SK-N-SH treated with all-trans-retinoic acid at 6 μM for 48 hours (cell line): ENCODE measurements at regions not wholly inside any gene's neighbourhood (a gene's known extent, or its start where the extent isn't known, plus 50 kb on each side); places are given as distances from the start of the nearest gene placed in this dataset.

Source experiments
- ATAC-seq: fragments of 200-7000 bp; cut with Tn5 transposase; 3 replicates; pipeline ENCODE4 v1.9.1; 2020; ENCODE audit warnings: mild to moderate bottlenecking, moderate library complexity
- CREB5 ChIP-seq: fragments of 250-450 bp; sonication (Bioruptor Pico); IDR thresholded peaks from 2 replicates; pipeline ENCODE4 v1.5.1; 2020; ENCODE audit warnings: low read depth, mild to moderate bottlenecking, moderate library complexity
- CSDC2 ChIP-seq: fragments of 250-450 bp; sonication (Bioruptor Pico); IDR thresholded peaks from 2 replicates; pipeline ENCODE4 v1.5.0; 2020; ENCODE audit warnings: mild to moderate bottlenecking, moderate library complexity
- ESRRG ChIP-seq: fragments of 250-450 bp; sonication (Bioruptor Pico); IDR thresholded peaks from 2 replicates; pipeline ENCODE4 v1.6.1; 2021; ENCODE audit warnings: mild to moderate bottlenecking
- GLIS3 ChIP-seq: fragments of 250-450 bp; sonication (Bioruptor Pico); IDR thresholded peaks from 2 replicates; pipeline ENCODE4 v1.5.0; 2020; ENCODE audit warnings: mild to moderate bottlenecking, moderate library complexity
- ISL1 ChIP-seq: fragments of 250-450 bp; sonication (Bioruptor Pico); IDR thresholded peaks from 2 replicates; pipeline ENCODE4 v2.1.2; 2022; ENCODE audit warnings: mild to moderate bottlenecking, moderate library complexity
- OSR1 ChIP-seq: fragments of 250-450 bp; sonication (Bioruptor Pico); IDR thresholded peaks from 2 replicates; pipeline ENCODE4 v1.8.0; 2022; ENCODE audit warnings: moderate library complexity, mild to moderate bottlenecking, inconsistent platforms
- POU6F1 ChIP-seq: fragments of 250-450 bp; sonication (Bioruptor Pico); IDR thresholded peaks from 2 replicates; pipeline ENCODE4 v1.8.0; 2021; ENCODE audit warnings: low read depth, mild to moderate bottlenecking, moderate library complexity, borderline replicate concordance
- PPARA ChIP-seq: fragments of 250-450 bp; sonication (Bioruptor Pico); IDR thresholded peaks from 2 replicates; pipeline ENCODE4 v1.5.0; 2020; ENCODE audit warnings: mild to moderate bottlenecking, borderline replicate concordance
- RARB ChIP-seq: fragments of 250-450 bp; sonication (Bioruptor Pico); IDR thresholded peaks from 2 replicates; pipeline ENCODE4 v1.8.0; 2021; ENCODE audit warnings: mild to moderate bottlenecking, moderate library complexity
- SNAI2 ChIP-seq: fragments of 250-450 bp; sonication (Bioruptor Pico); IDR thresholded peaks from 2 replicates; pipeline ENCODE4 v1.5.0; 2020; ENCODE audit warnings: mild to moderate bottlenecking, moderate library complexity
- TCF4 ChIP-seq: fragments of 250-450 bp; sonication (Bioruptor Pico); IDR thresholded peaks from 2 replicates; pipeline ENCODE4 v1.8.0; 2021; ENCODE audit warnings: mild to moderate bottlenecking, moderate library complexity, borderline replicate concordance
- TOX ChIP-seq: fragments of 250-450 bp; sonication (Bioruptor Pico); IDR thresholded peaks from 2 replicates; pipeline ENCODE4 v1.8.0; 2021; ENCODE audit warnings: mild to moderate bottlenecking, moderate library complexity, borderline replicate concordance
- TSHZ2 ChIP-seq: fragments of 250-450 bp; sonication (Bioruptor Pico); IDR thresholded peaks from 2 replicates; pipeline ENCODE4 v1.5.0; 2020; ENCODE audit warnings: mild to moderate bottlenecking, moderate library complexity
- ZFP3 ChIP-seq: fragments of 250-450 bp; sonication (Bioruptor Pico); IDR thresholded peaks from 2 replicates; pipeline ENCODE4 v1.5.0; 2020; ENCODE audit warnings: mild to moderate bottlenecking, moderate library complexity
- ZFP30 ChIP-seq: fragments of 450-650 bp; formaldehyde crosslinking; IDR thresholded peaks from 2 replicates; pipeline ENCODE4 v1.5.0; 2022; ENCODE audit warnings: mild to moderate bottlenecking, moderate library complexity
- ZNF565 ChIP-seq: fragments of 450-650 bp; formaldehyde crosslinking; conservative IDR thresholded peaks from 2 replicates; pipeline ENCODE4 v1.5.0; 2020; ENCODE audit warnings: low read depth, mild to moderate bottlenecking, moderate library complexity
- ZNF70 ChIP-seq: fragments of 450-650 bp; formaldehyde crosslinking; IDR thresholded peaks from 2 replicates; pipeline ENCODE4 v1.5.0; 2020; ENCODE audit warnings: mild to moderate bottlenecking, moderate library complexity
- TF ChIP-seq, protein P1 (sequence below): fragments of 250-450 bp; sonication (Bioruptor Pico); IDR thresholded peaks from 2 replicates; pipeline ENCODE4 v1.8.0; 2020; ENCODE audit warnings: mild to moderate bottlenecking, moderate library complexity, borderline replicate concordance

DNA sequence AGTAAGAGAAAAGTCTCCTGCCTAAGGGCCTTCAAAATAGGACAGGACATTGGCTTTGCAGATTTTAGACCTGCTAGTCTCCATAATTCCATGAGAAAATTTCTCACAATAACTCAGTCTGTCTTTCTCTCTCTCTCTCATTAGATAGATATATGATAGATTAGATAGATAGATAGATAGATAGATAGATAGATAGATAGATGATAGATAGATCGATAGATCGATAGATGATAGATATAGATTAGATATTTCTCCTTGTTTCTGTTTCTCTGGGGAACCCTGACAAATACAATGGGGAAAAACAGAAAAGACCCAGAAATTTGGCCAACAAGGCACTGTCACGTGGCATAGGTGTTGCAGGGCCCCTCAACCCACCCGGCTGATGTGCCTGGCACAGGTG lies 84.4 kb upstream of the ALDH1B1 start (continued):
- TF ChIP-seq CREB5 (CRISPR knock-in tag) (no peak), CSDC2 (CRISPR knock-in tag) (no peak), OSR1 (CRISPR knock-in tag) (no peak)
- TF ChIP-seq, protein P1, sequence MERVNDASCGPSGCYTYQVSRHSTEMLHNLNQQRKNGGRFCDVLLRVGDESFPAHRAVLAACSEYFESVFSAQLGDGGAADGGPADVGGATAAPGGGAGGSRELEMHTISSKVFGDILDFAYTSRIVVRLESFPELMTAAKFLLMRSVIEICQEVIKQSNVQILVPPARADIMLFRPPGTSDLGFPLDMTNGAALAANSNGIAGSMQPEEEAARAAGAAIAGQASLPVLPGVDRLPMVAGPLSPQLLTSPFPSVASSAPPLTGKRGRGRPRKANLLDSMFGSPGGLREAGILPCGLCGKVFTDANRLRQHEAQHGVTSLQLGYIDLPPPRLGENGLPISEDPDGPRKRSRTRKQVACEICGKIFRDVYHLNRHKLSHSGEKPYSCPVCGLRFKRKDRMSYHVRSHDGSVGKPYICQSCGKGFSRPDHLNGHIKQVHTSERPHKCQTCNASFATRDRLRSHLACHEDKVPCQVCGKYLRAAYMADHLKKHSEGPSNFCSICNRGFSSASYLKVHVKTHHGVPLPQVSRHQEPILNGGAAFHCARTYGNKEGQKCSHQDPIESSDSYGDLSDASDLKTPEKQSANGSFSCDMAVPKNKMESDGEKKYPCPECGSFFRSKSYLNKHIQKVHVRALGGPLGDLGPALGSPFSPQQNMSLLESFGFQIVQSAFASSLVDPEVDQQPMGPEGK (CRISPR knock-in tag), result no peak

DNA sequence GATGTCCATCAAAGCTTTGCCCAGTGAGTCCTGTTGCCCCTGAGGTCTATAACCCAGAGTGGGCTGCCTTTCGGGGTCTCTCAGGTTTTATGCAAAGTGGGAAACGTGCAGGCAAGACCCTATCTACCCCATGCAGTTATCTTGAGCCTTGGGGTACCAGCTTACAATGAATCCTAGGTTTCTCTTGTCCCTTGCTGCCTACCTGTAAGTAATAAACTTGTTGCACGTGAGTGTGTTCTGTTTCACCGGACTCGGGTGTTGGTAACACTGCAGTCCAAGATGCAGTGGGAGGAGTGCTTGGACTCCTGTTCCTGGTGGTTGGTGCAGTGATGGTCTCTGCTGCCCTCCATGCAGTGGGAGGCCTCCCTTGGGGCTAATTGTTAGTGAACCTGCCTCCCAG lies 85.6 kb upstream of the ALDH1B1 start:
- no peak for ATAC-seq
- TF ChIP-seq POU6F1 (CRISPR knock-in tag) (no peak), ESRRG (CRISPR knock-in tag) (no peak), ZFP3 (CRISPR knock-in tag) (no peak), SNAI2 (CRISPR knock-in tag) (no peak), OSR1 (CRISPR knock-in tag) (no peak), TOX (CRISPR knock-in tag) (no peak), ZNF70 (no peak), ISL1 (CRISPR knock-in tag) (no peak), ZNF565 (CRISPR knock-in tag) (no peak), ZFP30 (CRISPR knock-in tag) (no peak), RARB (no peak)
- TF ChIP-seq, protein P1 (CRISPR knock-in tag), result no peak

- ATAC-seq, result no peak
- TF ChIP-seq TSHZ2 (CRISPR knock-in tag), result no peak
- TF ChIP-seq ISL1 (CRISPR knock-in tag), result no peak
- no peak for TF ChIP-seq GLIS3 (CRISPR knock-in tag)
- no peak for TF ChIP-seq ESRRG (CRISPR knock-in tag)
- TF ChIP-seq ZNF565 (CRISPR knock-in tag), result no peak
- TF ChIP-seq POU6F1 (CRISPR knock-in tag), result no peak
- TF ChIP-seq TCF4 (CRISPR knock-in tag), result no peak
- no peak for TF ChIP-seq SNAI2 (CRISPR knock-in tag)
- no peak for TF ChIP-seq CREB5 (CRISPR knock-in tag)
- no peak for TF ChIP-seq OSR1 (CRISPR knock-in tag)
- no peak for TF ChIP-seq PPARA (CRISPR knock-in tag)
- TF ChIP-seq TOX (CRISPR knock-in tag), result no peak
These were observed 86.9 kb upstream of the ALDH1B1 start for GRCh38 chr9:38305582-38305981.
